WI38 (cell line): ENCODE measurements at regions not wholly inside any gene's neighbourhood (a gene's known extent, or its start where the extent isn't known, plus 50 kb on each side); places are given as distances from the start of the nearest gene placed in this dataset.

Experiments used
- H3K4me3 ChIP-seq: 2 replicates; pipeline ENCODE4 v1.5.1; 2011; ENCODE audit warnings: low read depth, mild to moderate bottlenecking, control low read depth, low read length
- CTCF ChIP-seq: IDR thresholded peaks from 2 replicates; pipeline ENCODE4 v1.5.1; 2012; ENCODE audit warnings: low read depth, mild to moderate bottlenecking, control low read depth, low read length

GRCh38 chr20:57004951-57005933 is 261.2 kb downstream of the BMP7 start:
- no peak overlapping the region for H3K4me3 ChIP-seq
- TF ChIP-seq CTCF, result no peak

GRCh38 chr20:57006411-57007170 is 259.9 kb downstream of the BMP7 start:
- TF ChIP-seq CTCF, result no peak
- H3K4me3 ChIP-seq, result no peak overlapping the region

GRCh38 chr20:57007171-57007540 is 259.3 kb downstream of the BMP7 start:
- no peak overlapping the region for H3K4me3 ChIP-seq

GRCh38 chr20:57008217-57008616 is 258.2 kb downstream of the BMP7 start:
- no peak for TF ChIP-seq CTCF
- H3K4me3 ChIP-seq, result no peak overlapping the region

More at GRCh38 chr20:57007171-57007540, 259.3 kb downstream of the BMP7 start:
- TF ChIP-seq CTCF, result no peak

GRCh38 chr20:57009355-57009754 is 257.1 kb downstream of the BMP7 start:
- no peak for TF ChIP-seq CTCF
- no peak overlapping the region for H3K4me3 ChIP-seq

- H3K4me3 ChIP-seq, result no peak overlapping the region
- no peak for TF ChIP-seq CTCF
Observed at GRCh38 chr20:57009775-57010174, 256.7 kb downstream of the BMP7 start.

- H3K4me3 ChIP-seq, result no peak overlapping the region
- TF ChIP-seq CTCF, result no peak
Observed at GRCh38 chr20:57012691-57013090, 253.8 kb downstream of the BMP7 start.
